Suprapubic skin (tissue), 4 donors: ENCODE measurements at regions not wholly inside any gene's neighbourhood (a gene's known extent, or its start where the extent isn't known, plus 50 kb on each side); places are given as distances from the start of the nearest gene placed in this dataset.

Experiments
- DNase-seq, 2 donors: peaks; one replicate each; pipeline ENCODE4 v3.0.0-alpha.2; 2019; ENCODE audit warnings: low spot score in 2 of 2
- H3K27ac ChIP-seq: fragments of 200-600 bp; sonication (generic); one replicate; pipeline ENCODE4 v1.5.1; 2019
- H3K27me3 ChIP-seq: fragments of 200-600 bp; sonication (generic); one replicate; pipeline ENCODE4 v1.5.1; 2019
- H3K36me3 ChIP-seq: fragments of 200-600 bp; sonication (generic); one replicate; pipeline ENCODE4 v1.5.1; 2019
- H3K4me1 ChIP-seq: fragments of 200-600 bp; sonication (generic); one replicate; pipeline ENCODE4 v1.5.1; 2019
- H3K4me3 ChIP-seq: fragments of 200-600 bp; sonication (generic); one replicate; pipeline ENCODE4 v1.5.1; 2019; ENCODE audit warnings: mild to moderate bottlenecking
- H3K9me3 ChIP-seq: fragments of 200-600 bp; sonication (generic); one replicate; pipeline ENCODE4 v1.5.1; 2019
- EP300 ChIP-seq: sonication (generic); formaldehyde crosslinking; IDR thresholded peaks from one replicate; pipeline ENCODE4 v1.6.1; 2017; ENCODE audit warnings: antibody characterized with exemption
- POLR2A ChIP-seq, 2 donors: fragments of 450-650 bp; IDR thresholded peaks; one replicate each; pipeline ENCODE4 v1.6.1; 2017; ENCODE audit warnings: antibody characterized with exemption in 2 of 2, mild to moderate bottlenecking in 2 of 2, moderate library complexity in 2 of 2
- POLR2AphosphoS5 ChIP-seq, 3 donors: sonication (generic); formaldehyde crosslinking; IDR thresholded peaks; one replicate each; pipeline ENCODE4 v1.6.1; 2017; ENCODE audit warnings: antibody characterized with exemption in 3 of 3
- WGBS: methylation state at CpG from one replicate; pipeline ENCODE4 v1.1.5; 2018; 5-methylcytosine and 5-hydroxymethylcytosine counted together
- TF ChIP-seq, protein P1 (sequence below), 2 donors: fragments of 200-600 bp in 1 of 2; fragments of 450-650 bp in 1 of 2; sonication (generic) in 1 of 2; IDR thresholded peaks; one replicate each; pipeline ENCODE4 v1.5.1; 2016 to 2019; ENCODE audit warnings: antibody characterized with exemption in 2 of 2, mild to moderate bottlenecking in 1 of 2, moderate library complexity in 1 of 2

DNA sequence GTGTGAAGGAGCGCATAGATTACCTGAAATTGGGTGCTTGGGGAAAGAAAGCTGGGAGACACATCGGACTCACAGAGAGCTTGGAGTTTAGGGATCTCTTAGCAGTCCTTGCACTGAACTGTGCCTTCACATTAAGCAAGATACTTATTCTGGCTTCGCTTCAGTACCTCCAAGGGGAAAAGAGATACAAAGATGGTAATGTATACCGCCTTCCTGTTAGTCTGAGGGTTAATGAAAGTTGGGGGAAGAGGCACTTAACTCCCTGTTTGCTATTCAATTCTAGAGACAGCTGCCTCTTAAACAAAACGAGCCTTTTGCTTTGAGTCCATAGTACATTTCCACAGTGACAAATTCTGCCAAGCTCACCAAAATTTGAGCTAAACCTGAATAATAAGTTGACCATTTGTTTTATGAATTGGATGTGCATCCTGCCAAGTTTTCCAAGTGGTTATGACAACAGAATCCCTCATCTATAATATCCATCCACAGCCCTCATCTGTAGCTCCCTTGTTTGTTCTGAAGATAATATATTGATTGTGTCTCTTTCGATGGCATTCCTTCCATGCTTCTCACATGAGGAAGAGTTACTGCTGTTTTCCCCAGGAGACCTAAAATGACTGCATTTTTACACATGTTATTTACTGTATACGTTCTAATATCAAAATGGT is 287.1 kb upstream of the ATP5MC3 start:
- TF ChIP-seq, protein P1, sequence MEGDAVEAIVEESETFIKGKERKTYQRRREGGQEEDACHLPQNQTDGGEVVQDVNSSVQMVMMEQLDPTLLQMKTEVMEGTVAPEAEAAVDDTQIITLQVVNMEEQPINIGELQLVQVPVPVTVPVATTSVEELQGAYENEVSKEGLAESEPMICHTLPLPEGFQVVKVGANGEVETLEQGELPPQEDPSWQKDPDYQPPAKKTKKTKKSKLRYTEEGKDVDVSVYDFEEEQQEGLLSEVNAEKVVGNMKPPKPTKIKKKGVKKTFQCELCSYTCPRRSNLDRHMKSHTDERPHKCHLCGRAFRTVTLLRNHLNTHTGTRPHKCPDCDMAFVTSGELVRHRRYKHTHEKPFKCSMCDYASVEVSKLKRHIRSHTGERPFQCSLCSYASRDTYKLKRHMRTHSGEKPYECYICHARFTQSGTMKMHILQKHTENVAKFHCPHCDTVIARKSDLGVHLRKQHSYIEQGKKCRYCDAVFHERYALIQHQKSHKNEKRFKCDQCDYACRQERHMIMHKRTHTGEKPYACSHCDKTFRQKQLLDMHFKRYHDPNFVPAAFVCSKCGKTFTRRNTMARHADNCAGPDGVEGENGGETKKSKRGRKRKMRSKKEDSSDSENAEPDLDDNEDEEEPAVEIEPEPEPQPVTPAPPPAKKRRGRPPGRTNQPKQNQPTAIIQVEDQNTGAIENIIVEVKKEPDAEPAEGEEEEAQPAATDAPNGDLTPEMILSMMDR (IDR thresholded peaks at IDR 0.05), result no peak
- TF ChIP-seq POLR2AphosphoS5 (IDR thresholded peaks at IDR 0.05), result no peak
- Histone ChIP-seq H3K27me3 (no peaks in the 10 kb centered on the region), H3K27ac (no peak overlapping the region), H3K9me3 (no peaks in the 10 kb centered on the region), H3K4me3 (no peak overlapping the region), H3K4me1 (no peaks in the 10 kb centered on the region), H3K36me3 (no peaks in the 10 kb centered on the region)
- no peak for DNase-seq
- 77% methylated on average over 7 of the region's 7 CpGs for WGBS

- no peak for DNase-seq
- Histone ChIP-seq H3K27me3 (no peaks in the 10 kb centered on the region), H3K4me3 (no peak overlapping the region), H3K9me3 (no peaks in the 10 kb centered on the region), H3K4me1 (no peaks in the 10 kb centered on the region), H3K36me3 (no peaks in the 10 kb centered on the region), H3K27ac (no peak overlapping the region)
- TF ChIP-seq, protein P1 (IDR thresholded peaks at IDR 0.05), result no peak
- TF ChIP-seq EP300 (no peak), POLR2A (IDR thresholded peaks at IDR 0.05) (no peak), POLR2AphosphoS5 (IDR thresholded peaks at IDR 0.05) (no peak)
These were observed 283.6 kb upstream of the ATP5MC3 start for GRCh38 chr2:175465101-175465500.

- Histone ChIP-seq H3K27ac (peak overlapping the region; percentile 24), H3K36me3 (no peaks in the 10 kb centered on the region), H3K4me3 (no peak overlapping the region), H3K27me3 (no peaks in the 10 kb centered on the region), H3K4me1 (no peaks in the 10 kb centered on the region), H3K9me3 (no peaks in the 10 kb centered on the region)
- TF ChIP-seq POLR2AphosphoS5 (IDR thresholded peaks at IDR 0.05), result no peak
- TF ChIP-seq POLR2A (IDR thresholded peaks at IDR 0.05), result no peak
- no peak for TF ChIP-seq EP300
- TF ChIP-seq, protein P1 (IDR thresholded peaks at IDR 0.05), result no peak
- 95% methylated on average over 7 of the region's 7 CpGs for WGBS
- DNase-seq, result no peak
These were observed 282.8 kb upstream of the ATP5MC3 start for GRCh38 chr2:175464311-175464670.

DNA sequence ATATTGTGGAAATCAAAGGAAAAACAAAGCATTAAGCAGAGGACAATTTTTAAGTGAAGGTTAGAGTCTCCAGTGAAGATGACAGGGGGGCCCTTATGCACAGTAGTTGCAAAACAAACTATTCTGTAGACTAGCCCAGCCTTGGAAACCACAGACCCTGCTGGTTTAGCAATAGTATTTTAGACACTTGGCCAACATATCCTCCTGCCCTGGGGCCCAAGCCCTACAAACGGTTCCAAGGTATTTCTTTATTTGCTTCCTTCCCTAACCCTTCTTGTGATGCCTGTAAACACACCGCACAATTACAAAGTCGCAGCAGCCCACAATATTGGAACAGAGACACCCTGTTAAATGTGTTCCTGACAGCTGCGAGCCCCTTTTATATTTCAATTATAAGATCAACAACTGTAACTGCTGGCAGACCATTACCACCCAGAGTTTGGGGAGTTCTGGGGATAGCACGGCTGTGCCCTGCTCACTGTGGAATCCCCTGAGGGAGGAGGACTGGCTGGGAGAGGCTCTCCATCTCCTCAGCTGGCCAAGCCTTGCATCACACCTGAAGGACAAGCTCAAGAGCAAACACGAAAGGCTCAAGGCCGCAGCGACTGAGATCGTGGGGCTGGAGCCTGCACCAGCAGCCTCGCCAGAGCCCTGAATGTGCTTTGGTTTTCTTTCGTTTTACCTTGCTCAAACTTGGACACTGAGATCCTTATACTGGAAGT is 282.2 kb upstream of the ATP5MC3 start:
- Histone ChIP-seq H3K27ac (peak overlapping the region; percentile 24), H3K27me3 (no peaks in the 10 kb centered on the region), H3K4me3 (no peak overlapping the region), H3K36me3 (no peaks in the 10 kb centered on the region), H3K4me1 (no peaks in the 10 kb centered on the region), H3K9me3 (no peaks in the 10 kb centered on the region)
- 64% methylated on average over 8 of the region's 11 CpGs for WGBS
- TF ChIP-seq EP300, result no peak
- TF ChIP-seq, protein P1 (IDR thresholded peaks at IDR 0.05), result no peak
- no peak for TF ChIP-seq POLR2AphosphoS5 (IDR thresholded peaks at IDR 0.05)
- TF ChIP-seq POLR2A (IDR thresholded peaks at IDR 0.05), result no peak
- DNase-seq, result no peak

GRCh38 chr2:175463169-175463568 is 281.7 kb upstream of the ATP5MC3 start:
- no peak for TF ChIP-seq POLR2A (IDR thresholded peaks at IDR 0.05)
- no peak for TF ChIP-seq EP300
- TF ChIP-seq, protein P1 (IDR thresholded peaks at IDR 0.05), result no peak
- no peak for TF ChIP-seq POLR2AphosphoS5 (IDR thresholded peaks at IDR 0.05)
- no peak overlapping the region for H3K4me3 ChIP-seq
- no peaks in the 10 kb centered on the region for H3K4me1 ChIP-seq
- no peak for DNase-seq
- H3K27me3 ChIP-seq, result no peaks in the 10 kb centered on the region
- no peaks in the 10 kb centered on the region for H3K36me3 ChIP-seq
- no peaks in the 10 kb centered on the region for H3K9me3 ChIP-seq
- 91% methylated on average over 2 of the region's 2 CpGs for WGBS
- H3K27ac ChIP-seq, result no peak overlapping the region
